ENCODE measurements at regions not wholly inside any gene's neighbourhood (a gene's known extent, or its start where the extent isn't known, plus 50 kb on each side); places are given as distances from the start of the nearest gene placed in this dataset.
"Not testable (repeated sequence)": the region's sequence is repeated elsewhere in the genome, so short reads cannot be mapped to it uniquely, and the experiment has no call there.

DNA sequence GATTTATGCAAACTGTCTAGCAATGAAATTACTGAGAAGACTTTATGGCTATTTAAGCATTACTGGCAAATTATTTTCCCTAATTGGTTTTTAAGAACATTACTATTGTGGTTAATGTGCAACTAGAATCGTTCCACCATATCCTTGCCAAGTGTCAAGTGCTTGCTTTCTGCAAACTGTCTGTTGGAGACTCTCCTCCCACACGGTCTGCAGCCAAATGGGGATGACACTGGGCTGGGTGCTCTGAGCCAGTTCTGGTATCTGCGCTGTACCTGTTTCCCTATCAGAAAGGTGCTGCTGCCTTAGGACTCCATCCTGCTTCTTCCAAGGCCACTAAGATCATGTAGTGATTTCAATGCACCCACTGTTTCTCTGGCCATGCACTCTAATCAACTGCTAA is 110.4 kb downstream of the RAMP3 start:
- peak; percentile 64 for DNase-seq

DNA sequence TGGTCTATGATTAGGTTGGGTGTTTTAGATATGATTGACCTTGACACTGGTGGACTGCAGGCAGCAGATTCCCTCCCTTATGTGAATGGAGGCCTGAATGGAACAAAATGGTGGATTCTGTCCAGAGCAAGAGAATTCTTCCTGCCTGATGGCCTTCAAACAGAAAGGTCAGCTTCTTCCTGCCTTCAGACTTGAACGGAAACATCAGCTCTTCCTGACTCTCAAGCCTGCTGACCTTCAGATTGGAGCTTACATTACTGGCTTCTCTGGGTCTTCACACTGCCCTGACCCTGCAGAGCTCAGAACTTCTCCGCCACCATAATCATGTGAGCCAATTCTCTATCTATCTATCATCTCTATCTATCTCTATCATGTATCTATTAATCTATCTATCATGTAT is 111.6 kb downstream of the RAMP3 start:
- no peak for DNase-seq

DNA sequence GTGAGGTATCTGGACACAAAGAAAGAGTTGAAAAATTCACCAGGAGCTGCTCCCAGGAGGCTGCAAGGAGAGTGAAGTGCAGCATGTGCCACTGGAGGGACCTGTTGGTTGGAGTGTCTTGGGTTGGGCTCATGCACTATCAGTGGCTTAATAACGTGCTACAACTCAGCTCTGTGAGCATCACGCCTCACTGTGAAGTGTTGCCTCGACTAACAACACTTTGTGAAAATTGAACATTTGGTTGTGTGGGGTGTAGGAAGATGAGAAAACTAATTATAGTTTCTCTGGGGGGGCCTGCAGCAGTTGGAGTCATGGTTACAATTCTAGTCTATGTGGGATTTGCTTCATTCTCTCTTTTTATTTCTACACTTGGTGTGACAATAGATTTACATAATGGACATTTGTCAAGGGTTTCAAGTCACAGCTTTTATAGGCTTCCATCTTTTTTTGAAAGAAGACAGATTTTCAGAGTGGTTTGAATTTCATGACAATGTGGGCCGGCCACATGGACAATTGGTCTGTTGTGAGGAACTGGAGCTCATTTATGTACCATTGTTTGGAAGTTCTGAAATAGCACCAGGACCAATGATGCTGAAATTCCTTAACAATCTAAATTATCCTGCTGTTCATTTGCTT is 121.3 kb downstream of the RAMP3 start:
- DNase-seq: no peak

DNA sequence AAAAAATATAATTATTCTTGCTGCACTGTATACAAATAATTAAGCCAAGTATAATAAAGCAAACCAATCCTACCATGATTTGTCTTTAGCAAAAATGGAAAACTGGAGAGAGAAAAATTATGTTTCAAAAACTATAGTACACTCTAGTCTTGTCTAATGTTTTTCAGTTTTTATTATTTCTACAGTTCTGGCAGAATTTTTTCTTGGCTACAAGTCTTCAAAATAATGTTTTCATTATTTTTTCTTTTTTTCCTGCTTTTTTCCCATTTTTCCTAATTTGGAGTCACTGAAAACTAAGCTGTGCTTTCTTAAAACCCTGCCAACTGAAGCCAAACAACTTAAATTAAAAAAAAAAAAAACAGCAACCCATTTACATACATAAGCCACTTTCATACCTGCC is 132.0 kb downstream of the RAMP3 start:
- not testable (repeated sequence) for DNase-seq

DNA sequence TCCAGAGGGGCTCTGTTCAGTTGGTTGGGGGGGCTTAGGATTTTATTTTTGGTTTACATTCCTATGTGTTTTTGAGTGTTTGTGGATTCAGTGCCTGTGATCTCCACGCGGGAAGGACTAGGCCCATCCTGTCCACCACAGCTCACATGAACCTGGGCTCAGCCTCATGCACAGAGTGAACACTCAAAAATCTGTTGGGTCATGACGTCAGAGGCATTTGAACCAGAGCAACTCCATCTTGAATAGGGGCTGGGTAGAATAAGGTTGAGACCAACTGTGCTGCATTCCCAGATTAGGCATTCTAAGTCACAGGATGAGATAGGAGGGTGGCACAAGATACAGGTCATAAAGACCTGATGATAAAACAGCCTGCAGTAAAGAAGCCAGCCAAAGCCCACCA is 133.3 kb downstream of the RAMP3 start:
- no peak for DNase-seq

DNA sequence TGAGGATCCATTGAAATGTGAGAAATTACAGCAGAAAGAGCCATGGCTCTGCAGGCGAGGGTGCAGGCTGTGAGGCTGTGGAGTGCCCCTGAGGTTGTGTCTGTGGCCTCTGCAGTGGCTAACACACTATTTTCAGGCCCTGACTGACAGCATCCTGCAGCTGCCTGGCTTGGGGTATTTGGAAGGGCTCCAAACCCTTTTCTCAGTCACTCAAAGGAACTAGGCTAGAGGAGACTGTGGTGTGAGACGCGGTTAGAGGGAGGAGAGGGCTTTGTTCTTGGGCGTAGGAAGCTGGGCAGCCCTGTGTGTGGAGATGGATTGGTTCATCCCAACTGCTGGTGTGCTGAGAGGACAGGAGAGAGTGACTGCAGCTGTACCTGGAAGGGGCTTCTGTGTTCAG is 134.9 kb downstream of the RAMP3 start:
- DNase-seq: no peak

DNA sequence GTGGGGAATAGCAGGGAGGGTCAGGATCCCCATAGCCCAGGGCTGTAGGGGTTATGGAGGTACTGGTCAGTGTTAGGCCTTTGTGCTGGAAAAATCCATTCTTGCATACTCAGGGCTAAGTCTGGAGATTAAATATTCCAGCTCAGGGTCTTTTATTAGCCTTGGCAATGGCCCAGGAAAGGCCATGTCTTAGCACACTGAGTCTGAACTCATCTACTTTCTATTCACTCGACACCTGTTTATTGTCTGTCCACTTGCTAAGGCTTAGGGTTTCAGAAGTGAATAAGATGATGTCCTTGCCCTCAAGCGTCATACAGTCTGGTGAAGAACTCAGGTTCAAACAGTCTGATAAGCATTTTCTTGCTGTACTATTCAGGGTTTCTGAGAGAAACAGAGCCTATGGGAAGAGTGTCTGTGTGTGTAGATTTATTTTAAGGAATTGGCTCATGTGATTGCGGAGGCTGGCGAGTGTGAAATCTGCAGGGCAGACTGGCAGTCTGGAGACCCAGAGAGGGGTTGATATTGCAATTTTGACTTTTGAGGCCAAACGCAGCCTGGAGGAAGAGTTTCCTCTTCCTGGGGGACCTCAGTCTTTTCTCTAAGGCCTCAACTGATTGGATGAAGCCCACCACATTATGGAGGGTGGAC is 135.8 kb downstream of the RAMP3 start:
- no peak for DNase-seq

DNA sequence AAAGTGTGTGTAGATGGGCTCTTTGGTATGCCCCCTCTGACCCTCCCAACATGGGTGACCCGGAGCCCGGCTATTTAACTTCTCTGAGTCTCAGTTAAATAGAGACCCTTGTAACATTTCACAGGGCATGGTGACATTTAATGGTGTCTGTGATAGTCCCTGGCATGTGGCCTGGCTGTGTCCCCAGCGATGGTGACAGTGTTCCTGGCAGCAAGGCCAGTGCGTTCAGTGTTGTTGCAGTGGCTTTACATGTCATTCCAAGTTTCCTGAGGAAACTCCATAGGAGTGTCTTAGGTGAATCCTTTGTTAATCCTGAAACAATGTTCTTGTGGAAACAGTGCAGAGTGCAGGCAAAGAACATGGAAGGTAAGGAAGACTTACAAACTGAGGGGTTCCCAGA is 137.0 kb downstream of the RAMP3 start:
- no peak for DNase-seq

DNA sequence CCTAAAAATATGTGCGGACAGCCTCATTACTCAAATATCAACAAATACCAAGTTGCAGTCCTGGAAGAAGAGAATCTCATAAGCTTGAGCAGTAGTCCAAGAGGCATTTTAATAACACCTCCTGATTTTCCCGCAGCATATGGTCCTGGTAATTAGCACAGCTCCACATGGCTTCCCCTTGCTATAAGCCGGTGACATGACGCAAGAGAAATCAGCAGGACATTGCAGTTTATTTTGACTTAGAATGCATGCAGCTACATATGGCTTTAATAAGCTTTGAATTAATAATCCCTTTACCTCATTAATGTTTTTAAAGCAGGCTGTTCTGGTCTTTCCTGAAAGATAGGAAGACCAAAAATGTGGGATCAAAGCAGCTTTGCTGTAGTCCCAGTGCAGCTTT is 137.6 kb downstream of the RAMP3 start:
- no peak for DNase-seq

DNA sequence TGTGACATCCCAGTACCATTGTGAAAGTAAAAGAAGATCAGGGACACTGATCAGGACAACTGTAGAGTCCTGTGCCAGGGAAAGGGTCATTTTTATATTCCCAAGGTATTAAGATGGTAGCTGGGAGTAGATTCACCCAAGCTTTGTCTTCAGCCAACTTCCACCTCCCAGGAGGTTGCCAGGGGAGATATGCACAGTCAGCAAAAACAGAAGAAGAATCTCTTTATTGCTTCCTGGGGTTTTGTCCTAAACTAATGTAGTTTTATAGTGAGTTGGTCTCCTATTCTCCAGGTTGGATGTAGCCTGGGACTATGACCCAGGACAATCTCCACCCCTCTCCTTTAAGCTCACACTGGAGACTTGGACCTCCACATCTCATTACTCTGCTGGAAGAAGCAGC is 139.2 kb downstream of the RAMP3 start:
- DNase-seq: no peak

DNA sequence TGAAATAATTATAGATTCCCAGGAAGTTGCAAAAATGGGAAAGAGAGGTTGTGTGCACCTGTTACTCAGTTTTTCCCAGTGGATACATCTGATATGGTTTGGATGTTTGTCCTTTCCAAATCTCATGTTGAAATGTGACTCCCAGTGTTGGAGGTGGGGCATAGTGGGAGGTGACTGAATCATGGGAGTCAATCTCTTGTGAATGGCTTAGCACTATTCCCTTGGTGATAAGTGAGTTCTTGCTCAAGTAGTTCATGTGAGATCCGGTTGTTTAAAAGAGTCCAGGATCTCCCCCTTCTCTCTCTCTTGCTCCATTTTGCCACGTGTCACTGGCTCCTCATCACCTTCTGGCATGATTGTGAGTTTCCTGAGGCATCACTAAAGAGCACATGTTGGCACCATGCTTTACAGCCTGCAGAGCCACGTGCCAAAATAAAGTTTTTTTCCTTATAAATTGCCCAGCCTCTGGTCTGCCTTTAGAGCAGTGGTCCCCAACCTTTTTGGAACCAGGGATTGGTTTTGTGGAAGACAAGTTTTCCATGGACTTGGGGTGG is 149.2 kb downstream of the RAMP3 start:
- DNase-seq: no peak

DNA sequence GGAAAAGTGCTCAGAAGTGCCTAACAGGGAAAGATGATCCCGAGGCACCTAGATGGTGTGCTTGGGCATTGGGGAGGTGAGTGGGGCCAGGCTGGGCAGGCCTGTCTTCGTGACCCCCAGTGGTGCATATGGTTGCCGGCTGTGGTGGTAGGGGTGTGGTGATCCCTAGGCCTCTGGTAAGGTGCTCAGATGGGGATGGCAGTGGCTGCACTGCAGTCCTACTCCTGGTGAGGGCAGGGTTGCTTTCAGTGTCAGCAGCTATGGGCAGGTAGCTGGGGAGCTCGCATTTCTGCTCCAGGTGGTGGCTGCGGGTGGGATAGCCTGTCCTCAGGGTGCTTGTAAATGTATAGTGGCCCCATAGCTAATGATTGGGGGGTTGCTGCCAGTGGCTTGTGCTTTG is 154.0 kb downstream of the RAMP3 start:
- DNase-seq: no peak

DNA sequence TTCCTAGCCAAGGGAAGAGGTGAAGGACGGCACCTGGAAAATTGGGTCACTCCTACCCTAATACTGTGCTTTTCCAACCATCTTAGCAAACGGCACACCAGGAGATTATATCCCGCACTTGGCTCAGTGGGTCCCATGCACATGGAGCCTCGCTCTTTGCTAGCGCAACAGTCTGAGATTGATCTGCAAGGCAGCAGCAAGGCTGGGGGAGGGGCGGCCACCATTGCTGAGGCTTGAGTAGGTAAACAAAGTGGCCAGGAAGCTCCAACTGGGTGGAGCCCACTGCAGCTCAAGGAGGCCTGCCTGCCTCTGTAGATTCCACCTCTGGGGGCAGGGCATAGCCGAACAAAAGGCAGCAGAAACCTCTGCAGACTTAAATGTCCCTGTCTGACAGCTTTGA is 157.9 kb downstream of the RAMP3 start:
- not testable (repeated sequence) for DNase-seq

DNA sequence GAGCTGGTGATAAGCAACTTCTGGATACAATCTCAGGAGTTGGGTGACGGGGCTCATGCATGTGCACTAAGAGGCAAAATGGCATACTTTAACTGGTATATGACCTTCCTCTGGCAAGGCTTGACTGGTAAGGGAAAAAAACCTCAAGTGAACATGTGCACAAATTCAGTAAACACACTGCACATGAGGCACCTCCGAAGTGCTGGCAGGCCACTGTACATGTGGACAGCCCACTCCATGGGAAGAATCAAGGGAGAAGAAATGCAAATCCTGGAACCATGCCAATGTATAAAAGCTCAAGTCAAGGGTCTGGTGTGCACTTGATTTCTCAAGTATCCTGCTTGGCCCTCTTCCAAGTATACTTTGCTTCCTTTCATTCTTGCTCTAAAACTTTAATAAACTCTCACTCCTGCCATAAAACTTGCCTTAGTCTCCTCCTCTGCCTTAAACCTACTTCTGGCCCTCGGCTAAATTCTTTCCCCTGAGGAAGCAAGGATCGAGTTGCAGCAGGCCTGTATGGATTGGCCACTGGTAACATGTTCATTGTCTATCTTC is 167.2 kb downstream of the RAMP3 start:
- peak; percentile 55 for DNase-seq

DNA sequence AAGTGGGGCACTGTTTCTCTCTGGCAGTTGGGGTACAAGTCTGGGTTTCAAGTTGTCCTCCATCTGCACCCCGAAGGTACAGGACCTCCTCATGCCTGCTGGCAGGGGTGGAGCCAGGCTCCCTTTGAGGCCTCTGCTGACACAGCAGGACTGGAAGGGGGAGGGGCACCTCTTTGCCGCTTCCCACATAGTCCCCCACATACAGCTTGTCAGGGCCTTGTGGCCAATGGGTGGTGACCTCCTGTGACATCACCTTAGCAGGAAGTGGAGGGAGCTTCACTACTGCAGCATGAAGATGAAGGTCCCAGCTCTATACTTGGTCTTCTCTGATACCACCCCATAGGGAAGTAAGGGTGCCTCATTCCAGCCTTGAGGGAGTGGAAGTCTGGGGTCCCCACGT is 167.8 kb downstream of the RAMP3 start:
- DNase-seq: no peak

DNA sequence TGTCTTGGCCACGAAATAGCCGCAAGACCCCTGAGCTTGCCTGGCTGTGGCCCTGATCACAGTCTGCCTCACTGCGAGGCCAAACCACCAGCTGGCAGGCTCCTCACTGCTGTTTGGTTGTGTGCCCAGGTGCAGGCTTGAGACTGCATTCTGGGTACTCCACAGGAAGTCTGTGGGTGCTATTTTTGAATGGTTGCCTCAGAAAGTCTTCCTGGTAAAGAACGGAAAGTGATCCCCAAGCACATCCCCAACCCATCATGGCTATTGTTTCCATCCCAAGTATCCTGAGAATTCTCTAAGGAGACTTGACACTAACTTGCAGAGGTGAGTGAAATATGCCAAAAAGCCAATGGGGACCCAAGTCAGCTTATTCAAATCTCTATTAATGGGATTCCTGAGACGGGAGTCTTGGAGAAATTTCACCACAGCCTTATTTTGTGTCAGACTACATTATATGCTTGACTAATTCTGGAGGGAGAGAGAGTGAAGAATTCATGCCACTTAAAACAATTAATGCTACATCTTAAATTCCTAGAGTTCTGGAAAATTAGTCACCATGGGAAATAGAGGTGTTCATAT is 170.9 kb downstream of the RAMP3 start:
- DNase-seq: no peak

DNA sequence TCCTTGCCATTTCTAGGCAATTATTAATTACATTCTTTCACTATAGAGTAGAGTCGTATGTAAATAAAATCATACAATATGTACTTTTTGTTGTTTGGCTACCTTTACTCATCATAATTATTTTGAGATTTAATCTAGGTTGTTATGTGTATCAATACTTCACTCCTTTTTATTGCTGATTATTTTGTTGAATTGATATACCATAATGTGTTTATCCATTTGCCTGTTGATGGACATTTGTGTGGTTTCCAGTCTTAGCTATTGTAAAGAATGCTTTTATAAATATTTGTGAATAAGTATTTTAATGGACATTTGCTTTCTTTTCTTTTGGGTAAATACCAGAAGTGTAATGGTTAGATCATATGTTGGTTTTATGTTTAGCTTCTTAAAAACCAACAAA is 174.0 kb downstream of the RAMP3 start:
- no peak for DNase-seq

DNA sequence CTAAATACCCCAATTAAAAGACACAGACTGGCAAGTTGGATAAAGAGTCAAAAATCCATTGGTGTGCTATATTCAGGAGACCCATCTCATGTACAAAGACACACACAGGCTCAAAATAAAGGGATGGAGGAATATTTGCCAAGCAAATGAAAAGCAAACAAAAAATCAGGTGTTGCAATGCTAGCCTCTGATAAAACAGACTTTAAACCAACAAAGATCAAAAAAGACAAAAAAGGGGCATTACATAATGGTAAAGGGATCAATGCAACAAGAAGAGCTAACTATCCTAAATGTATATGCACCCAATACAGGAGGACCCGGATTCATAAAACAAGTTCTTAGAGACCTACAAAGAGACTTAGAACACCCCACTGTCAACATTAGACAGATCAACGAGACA is 177.4 kb downstream of the RAMP3 start:
- DNase-seq: peak; percentile 9

DNA sequence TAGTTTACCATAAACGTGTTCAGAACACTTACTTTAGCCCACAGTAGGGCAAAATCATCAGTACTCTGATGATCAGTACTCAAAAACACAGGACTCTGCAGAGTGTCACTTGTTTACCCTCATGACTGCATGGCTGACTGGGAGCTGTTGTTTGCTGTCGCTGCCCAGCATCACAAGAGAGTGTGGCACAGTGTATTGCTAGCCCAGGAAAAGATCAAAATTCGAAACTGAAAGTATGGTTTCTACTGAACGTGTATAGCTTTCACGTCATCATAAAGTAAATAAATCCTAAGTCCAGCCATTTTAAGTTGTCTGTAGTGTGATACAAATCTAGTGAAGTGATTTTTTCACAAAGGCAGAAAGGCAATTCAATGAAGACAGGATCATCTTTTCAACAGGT is 184.6 kb downstream of the RAMP3 start:
- DNase-seq: peak; percentile 97

DNA sequence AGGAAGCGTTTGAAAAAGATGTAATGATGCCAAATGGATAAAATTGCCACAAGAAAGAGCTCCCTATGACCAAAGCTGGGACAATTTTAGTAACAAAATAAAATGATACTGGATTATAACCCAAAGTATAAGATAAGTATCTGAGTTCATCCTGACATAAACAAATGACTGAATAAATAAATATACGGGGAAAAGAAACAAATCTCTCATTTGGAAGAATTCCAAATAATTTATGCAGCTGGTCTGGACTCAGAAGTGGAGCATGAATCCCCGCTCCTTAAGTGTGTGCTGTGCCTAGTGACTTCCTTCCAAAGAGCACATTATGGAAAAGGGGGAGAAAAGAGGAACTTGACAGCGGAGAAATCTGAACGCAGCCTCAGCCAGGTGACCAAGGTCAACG is 186.2 kb downstream of the RAMP3 start:
- no peak for DNase-seq

DNA sequence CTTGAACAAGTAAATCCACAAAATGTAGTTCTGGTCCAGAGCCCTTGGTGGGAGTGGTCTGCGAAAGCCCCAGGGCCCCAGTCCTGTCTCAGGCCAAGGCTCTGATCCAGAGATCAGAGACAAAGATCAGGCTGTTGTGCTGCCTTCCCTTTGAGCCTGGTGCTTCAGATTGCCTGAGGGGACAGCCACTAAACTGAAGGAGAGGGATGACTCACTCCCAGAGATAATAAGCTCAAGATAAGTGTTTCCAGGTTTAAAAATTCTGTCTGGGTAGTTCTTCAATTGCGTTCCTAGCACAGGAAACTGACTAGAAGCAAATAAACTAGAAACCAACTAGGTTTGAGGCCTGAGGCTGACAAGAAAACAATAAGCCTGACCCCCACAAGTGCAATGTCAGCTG is 190.2 kb downstream of the RAMP3 start:
- DNase-seq: peak; percentile 79

DNA sequence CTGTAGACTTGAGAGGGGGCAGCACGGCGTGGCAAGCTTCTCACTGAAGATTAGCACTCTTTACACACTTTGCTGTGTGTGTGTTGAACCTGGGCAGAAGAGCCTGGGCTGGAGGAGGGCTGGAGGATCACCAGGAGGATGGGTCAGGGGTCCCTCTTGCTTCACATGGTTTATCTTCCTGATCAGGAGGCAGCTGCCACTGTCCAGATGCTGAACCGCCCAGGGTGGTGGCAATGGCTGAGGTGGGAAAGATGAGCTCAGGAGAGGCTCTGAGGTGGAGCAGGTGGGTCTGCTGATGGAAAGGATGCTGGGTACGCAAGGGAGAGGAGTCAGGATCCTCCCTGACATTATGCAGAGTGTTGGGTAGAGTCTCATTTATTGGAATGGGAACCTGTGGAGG is 191.5 kb downstream of the RAMP3 start:
- no peak for DNase-seq

DNA sequence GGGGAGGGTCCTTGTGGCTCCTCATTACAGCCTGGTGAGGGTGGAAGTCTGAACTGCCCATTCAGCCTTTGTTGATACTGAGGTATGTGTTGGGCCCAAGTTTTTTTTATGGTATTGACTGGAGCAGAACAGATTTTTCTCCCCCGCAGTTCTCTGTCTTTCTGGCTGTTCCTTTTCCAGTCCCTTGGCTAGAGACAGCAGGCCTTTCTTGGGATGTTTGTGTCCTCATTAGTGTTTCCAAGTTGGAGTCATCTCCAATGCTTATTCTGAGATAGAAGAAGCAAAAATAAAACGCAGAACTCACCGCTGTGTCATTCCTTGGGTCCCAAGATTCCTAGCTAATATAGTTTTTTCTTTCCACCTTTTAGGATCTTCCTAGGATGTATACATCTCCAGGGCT is 193.3 kb downstream of the RAMP3 start:
- no peak for DNase-seq

DNA sequence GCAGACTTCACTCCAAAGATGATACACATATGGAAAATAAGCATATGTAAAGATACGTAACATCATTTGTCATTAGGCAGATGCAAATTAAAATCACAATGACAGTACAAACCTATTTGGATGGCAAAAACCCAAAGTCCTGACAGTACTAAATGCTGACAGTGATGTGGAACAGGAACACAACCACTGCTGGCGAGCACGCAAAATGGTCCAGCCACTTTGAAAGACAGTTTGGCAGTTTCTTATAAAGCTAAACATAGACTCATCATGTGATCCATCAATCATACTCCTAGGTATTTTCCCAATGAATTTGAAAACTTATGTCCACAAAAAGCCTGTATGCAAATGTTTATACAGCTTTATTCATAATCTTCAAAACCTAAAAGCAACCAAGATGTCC is 200.7 kb downstream of the RAMP3 start:
- no peak for DNase-seq
